GM19372 (cell line): ENCODE measurements at regions not wholly inside any gene's neighbourhood (a gene's known extent, or its start where the extent isn't known, plus 50 kb on each side); places are given as distances from the start of the nearest gene placed in this dataset.
"Not testable (repeated sequence)": the region's sequence is repeated elsewhere in the genome, so short reads cannot be mapped to it uniquely, and the experiment has no call there.

ENCODE experiments used
- ATAC-seq: cut with Tn5 transposase; IDR thresholded peaks from one replicate; pipeline ENCODE4 v1.9.1; 2021; ENCODE audit warnings: mild to moderate bottlenecking, low read depth, moderate library complexity; ENCODE audit not compliant: unreplicated experiment

- no peak for ATAC-seq
Measured at GRCh38 chr12:42935756-42936155, 346.2 kb upstream of the PRICKLE1 start.

GRCh38 chr12:42935090-42935489 lies 345.5 kb upstream of the PRICKLE1 start:
- ATAC-seq: no peak

- no peak for ATAC-seq
Measured at GRCh38 chr12:42933461-42934081, 344.0 kb upstream of the PRICKLE1 start.

- no peak for ATAC-seq
Measured at GRCh38 chr12:42932936-42933335, 343.4 kb upstream of the PRICKLE1 start.

- ATAC-seq: no peak
Measured at GRCh38 chr12:42926232-42926631, 336.7 kb upstream of the PRICKLE1 start.

- ATAC-seq: no peak
Measured at GRCh38 chr12:42924482-42924881, 334.9 kb upstream of the PRICKLE1 start.

GRCh38 chr12:42923583-42923982 lies 334.0 kb upstream of the PRICKLE1 start:
- ATAC-seq: no peak

- no peak for ATAC-seq
Measured at GRCh38 chr12:42923156-42923555, 333.6 kb upstream of the PRICKLE1 start.

GRCh38 chr12:42922505-42922850 lies 332.9 kb upstream of the PRICKLE1 start:
- ATAC-seq: no peak

- no peak for ATAC-seq
Measured at GRCh38 chr12:42921741-42922504, 332.4 kb upstream of the PRICKLE1 start.

GRCh38 chr12:42919691-42920090 lies 330.1 kb upstream of the PRICKLE1 start:
- no peak for ATAC-seq

- no peak for ATAC-seq
Measured at GRCh38 chr12:42918443-42918842, 328.9 kb upstream of the PRICKLE1 start.

GRCh38 chr12:42916143-42916542 lies 326.6 kb upstream of the PRICKLE1 start:
- ATAC-seq: no peak

- ATAC-seq: no peak
Measured at GRCh38 chr12:42915426-42915825, 325.9 kb upstream of the PRICKLE1 start.

GRCh38 chr12:42912367-42912766 lies 322.8 kb upstream of the PRICKLE1 start:
- no peak for ATAC-seq

GRCh38 chr12:42910656-42911055 lies 321.1 kb upstream of the PRICKLE1 start:
- ATAC-seq: no peak

- no peak for ATAC-seq
Measured at GRCh38 chr12:42908712-42909111, 319.2 kb upstream of the PRICKLE1 start.

GRCh38 chr12:42906801-42907200 lies 317.3 kb upstream of the PRICKLE1 start:
- not testable (repeated sequence) for ATAC-seq

GRCh38 chr12:42905419-42905705 lies 315.8 kb upstream of the PRICKLE1 start:
- no peak for ATAC-seq

- no peak for ATAC-seq
Measured at GRCh38 chr12:42904683-42905418, 315.3 kb upstream of the PRICKLE1 start.

GRCh38 chr12:42903736-42904135 lies 314.2 kb upstream of the PRICKLE1 start:
- no peak for ATAC-seq

GRCh38 chr12:42902001-42902400 lies 312.5 kb upstream of the PRICKLE1 start:
- no peak for ATAC-seq
